ENCODE measurements at regions not wholly inside any gene's neighbourhood (a gene's known extent, or its start where the extent isn't known, plus 50 kb on each side); places are given as distances from the start of the nearest gene placed in this dataset.

- H3K4me1 Mint-ChIP-seq: no peaks in the 10 kb centered on the region
- no peak overlapping the region for H3K27ac Mint-ChIP-seq
- H3K4me3 Mint-ChIP-seq: no peak overlapping the region
- no peaks in the 10 kb centered on the region for H3K27me3 Mint-ChIP-seq
- H3K36me3 Mint-ChIP-seq: no peaks in the 10 kb centered on the region
- H3K9me3 Mint-ChIP-seq: peaks cover 2 to 5% (median 4%) of the 10 kb centered on the region in 3 donors
Observed at GRCh38 chr2:80856227-80856626, 551.7 kb upstream of the LRRTM1 start.

- Mint-ChIP-seq H3K27me3 (no peaks in the 10 kb centered on the region), H3K9me3 (peaks cover 2 to 7% (median 4%) of the 10 kb centered on the region in 3 donors)
Observed at GRCh38 chr2:80854831-80855230, 550.3 kb upstream of the LRRTM1 start.

GRCh38 chr2:80852808-80853139 lies 548.2 kb upstream of the LRRTM1 start:
- Mint-ChIP-seq H3K27me3 (no peaks in the 10 kb centered on the region), H3K36me3 (no peaks in the 10 kb centered on the region)

More at GRCh38 chr2:80854831-80855230, 550.3 kb upstream of the LRRTM1 start:
- no peak overlapping the region for H3K4me3 Mint-ChIP-seq
- no peak overlapping the region for H3K27ac Mint-ChIP-seq
- H3K4me1 Mint-ChIP-seq: no peaks in the 10 kb centered on the region
- no peaks in the 10 kb centered on the region for H3K36me3 Mint-ChIP-seq

GRCh38 chr2:80852079-80852807 lies 547.7 kb upstream of the LRRTM1 start:
- Mint-ChIP-seq H3K27ac (no peak overlapping the region), H3K36me3 (no peaks in the 10 kb centered on the region)

More at GRCh38 chr2:80852808-80853139, 548.2 kb upstream of the LRRTM1 start:
- H3K4me3 Mint-ChIP-seq: no peak overlapping the region
- no peak overlapping the region for H3K27ac Mint-ChIP-seq
- H3K4me1 Mint-ChIP-seq: no peaks in the 10 kb centered on the region
- peaks cover under 1 to 7% (median 4%) of the 10 kb centered on the region in 3 donors for H3K9me3 Mint-ChIP-seq

GRCh38 chr2:80830891-80831290 lies 526.3 kb upstream of the LRRTM1 start:
- Mint-ChIP-seq H3K4me3 (no peak overlapping the region), H3K4me1 (no peaks in the 10 kb centered on the region), H3K27me3 (no peaks in the 10 kb centered on the region), H3K36me3 (no peaks in the 10 kb centered on the region), H3K9me3 (peaks cover 2 to 28% (median 11%) of the 10 kb centered on the region in 3 donors), H3K27ac (no peak overlapping the region)

More at GRCh38 chr2:80852079-80852807, 547.7 kb upstream of the LRRTM1 start:
- no peaks in the 10 kb centered on the region for H3K27me3 Mint-ChIP-seq
- H3K4me1 Mint-ChIP-seq: no peaks in the 10 kb centered on the region
- H3K4me3 Mint-ChIP-seq: no peak overlapping the region
- H3K9me3 Mint-ChIP-seq: peaks cover 0 to 7% (median 4%) of the 10 kb centered on the region in 3 donors

- H3K27ac Mint-ChIP-seq: no peak overlapping the region
- no peaks in the 10 kb centered on the region for H3K4me1 Mint-ChIP-seq
- H3K27me3 Mint-ChIP-seq: no peaks in the 10 kb centered on the region
- no peaks in the 10 kb centered on the region for H3K36me3 Mint-ChIP-seq
- no peak overlapping the region for H3K4me3 Mint-ChIP-seq
- H3K9me3 Mint-ChIP-seq: peaks cover 4 to 18% (median 7%) of the 10 kb centered on the region in 3 donors
Observed at GRCh38 chr2:80822999-80823398, 518.4 kb upstream of the LRRTM1 start.

- peaks cover 8 to 17% (median 8%) of the 10 kb centered on the region in 3 donors for H3K9me3 Mint-ChIP-seq
- no peak overlapping the region for H3K27ac Mint-ChIP-seq
- H3K27me3 Mint-ChIP-seq: no peaks in the 10 kb centered on the region
- H3K36me3 Mint-ChIP-seq: peaks cover 2% of the 10 kb centered on the region
- H3K4me3 Mint-ChIP-seq: no peak overlapping the region
- H3K4me1 Mint-ChIP-seq: no peaks in the 10 kb centered on the region
Observed at GRCh38 chr2:80815259-80815658, 510.7 kb upstream of the LRRTM1 start.

- H3K27me3 Mint-ChIP-seq: no peaks in the 10 kb centered on the region
- no peaks in the 10 kb centered on the region for H3K36me3 Mint-ChIP-seq
- no peak overlapping the region for H3K4me3 Mint-ChIP-seq
- no peak overlapping the region for H3K27ac Mint-ChIP-seq
- peaks cover 0 to 2% (median 0%) of the 10 kb centered on the region in 3 donors for H3K4me1 Mint-ChIP-seq
- peaks cover 3 to 11% (median 9%) of the 10 kb centered on the region in 3 donors for H3K9me3 Mint-ChIP-seq
Observed at GRCh38 chr2:80786584-80786983, 482.0 kb upstream of the LRRTM1 start.

- Mint-ChIP-seq H3K27ac (no peak overlapping the region), H3K4me1 (peaks cover 0 to 2% (median 0%) of the 10 kb centered on the region in 3 donors), H3K9me3 (peaks cover 6 to 18% (median 9%) of the 10 kb centered on the region in 3 donors), H3K36me3 (no peaks in the 10 kb centered on the region), H3K4me3 (no peak overlapping the region), H3K27me3 (no peaks in the 10 kb centered on the region)
Observed at GRCh38 chr2:80778704-80779103, 474.2 kb upstream of the LRRTM1 start.

GRCh38 chr2:80748592-80748991 lies 444.0 kb upstream of the LRRTM1 start:
- peaks cover 0 to 11% (median 8%) of the 10 kb centered on the region in 3 donors for H3K9me3 Mint-ChIP-seq
- no peaks in the 10 kb centered on the region for H3K36me3 Mint-ChIP-seq
- H3K27ac Mint-ChIP-seq: no peak overlapping the region
- H3K4me1 Mint-ChIP-seq: no peaks in the 10 kb centered on the region
- no peaks in the 10 kb centered on the region for H3K27me3 Mint-ChIP-seq
- no peak overlapping the region for H3K4me3 Mint-ChIP-seq

GRCh38 chr2:80737047-80737446 lies 432.5 kb upstream of the LRRTM1 start:
- H3K27ac Mint-ChIP-seq: no peak overlapping the region
- no peak overlapping the region for H3K4me3 Mint-ChIP-seq
- H3K27me3 Mint-ChIP-seq: no peaks in the 10 kb centered on the region
- no peaks in the 10 kb centered on the region for H3K4me1 Mint-ChIP-seq
- peaks cover 5 to 14% (median 6%) of the 10 kb centered on the region in 3 donors for H3K9me3 Mint-ChIP-seq
- H3K36me3 Mint-ChIP-seq: no peaks in the 10 kb centered on the region

GRCh38 chr2:80725001-80725400 lies 420.4 kb upstream of the LRRTM1 start:
- Mint-ChIP-seq H3K4me3 (no peak overlapping the region), H3K27me3 (no peaks in the 10 kb centered on the region)

GRCh38 chr2:80722803-80723202 lies 418.3 kb upstream of the LRRTM1 start:
- H3K27me3 Mint-ChIP-seq: no peaks in the 10 kb centered on the region
- H3K36me3 Mint-ChIP-seq: no peaks in the 10 kb centered on the region
- H3K27ac Mint-ChIP-seq: no peak overlapping the region
- no peak overlapping the region for H3K4me3 Mint-ChIP-seq
- no peaks in the 10 kb centered on the region for H3K4me1 Mint-ChIP-seq
- H3K9me3 Mint-ChIP-seq: peaks cover 0 to 13% (median 3%) of the 10 kb centered on the region in 3 donors

More at GRCh38 chr2:80725001-80725400, 420.4 kb upstream of the LRRTM1 start:
- Mint-ChIP-seq H3K36me3 (no peaks in the 10 kb centered on the region), H3K4me1 (no peaks in the 10 kb centered on the region), H3K27ac (no peak overlapping the region), H3K9me3 (peaks cover 3 to 12% (median 5%) of the 10 kb centered on the region in 3 donors)

- Mint-ChIP-seq H3K27me3 (no peaks in the 10 kb centered on the region), H3K27ac (no peak overlapping the region), H3K9me3 (peaks cover 3 to 9% (median 4%) of the 10 kb centered on the region in 3 donors), H3K36me3 (no peaks in the 10 kb centered on the region), H3K4me3 (no peak overlapping the region), H3K4me1 (no peaks in the 10 kb centered on the region)
Observed at GRCh38 chr2:80719607-80720006, 415.1 kb upstream of the LRRTM1 start.

GRCh38 chr2:80715433-80715832 lies 410.9 kb upstream of the LRRTM1 start:
- Mint-ChIP-seq H3K9me3 (peaks cover 3 to 8% (median 4%) of the 10 kb centered on the region in 3 donors), H3K27ac (no peak overlapping the region), H3K4me3 (no peak overlapping the region), H3K36me3 (no peaks in the 10 kb centered on the region), H3K27me3 (no peaks in the 10 kb centered on the region), H3K4me1 (no peaks in the 10 kb centered on the region)

- H3K4me3 Mint-ChIP-seq: no peak overlapping the region
- peaks cover 1 to 14% (median 3%) of the 10 kb centered on the region in 3 donors for H3K9me3 Mint-ChIP-seq
- H3K4me1 Mint-ChIP-seq: no peaks in the 10 kb centered on the region
- H3K27ac Mint-ChIP-seq: no peak overlapping the region
- H3K27me3 Mint-ChIP-seq: no peaks in the 10 kb centered on the region
- H3K36me3 Mint-ChIP-seq: no peaks in the 10 kb centered on the region
Observed at GRCh38 chr2:80711915-80712314, 407.4 kb upstream of the LRRTM1 start.
